ENCODE measurements at regions not wholly inside any gene's neighbourhood (a gene's known extent, or its start where the extent isn't known, plus 50 kb on each side); places are given as distances from the start of the nearest gene placed in this dataset.

DNA sequence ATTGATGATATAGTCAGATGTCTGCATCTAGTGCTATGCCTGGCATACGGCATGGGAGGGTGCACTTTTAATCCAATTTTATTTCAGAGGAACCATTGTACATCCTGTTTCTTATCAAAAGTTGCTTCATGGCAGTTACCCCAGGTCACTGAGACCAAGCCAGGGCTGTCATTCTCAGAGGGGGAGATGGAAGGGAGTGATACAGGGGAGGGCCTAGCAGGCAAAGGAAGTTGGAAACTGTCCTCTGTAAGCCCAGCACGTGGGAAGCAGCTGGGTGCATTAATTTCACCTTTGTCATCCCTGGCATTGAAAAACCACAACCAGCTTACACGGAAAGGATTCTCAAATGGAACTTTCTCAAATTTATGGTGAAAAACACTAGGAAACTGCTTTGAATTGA, 458.7 kb upstream of the ADAMTS5 start:
- TF ChIP-seq CREB1 (IDR thresholded peaks at IDR 0.05; ENCODE audit: low read depth), result no peak
- TF ChIP-seq, protein P1, sequence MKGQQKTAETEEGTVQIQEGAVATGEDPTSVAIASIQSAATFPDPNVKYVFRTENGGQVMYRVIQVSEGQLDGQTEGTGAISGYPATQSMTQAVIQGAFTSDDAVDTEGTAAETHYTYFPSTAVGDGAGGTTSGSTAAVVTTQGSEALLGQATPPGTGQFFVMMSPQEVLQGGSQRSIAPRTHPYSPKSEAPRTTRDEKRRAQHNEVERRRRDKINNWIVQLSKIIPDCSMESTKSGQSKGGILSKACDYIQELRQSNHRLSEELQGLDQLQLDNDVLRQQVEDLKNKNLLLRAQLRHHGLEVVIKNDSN (IDR thresholded peaks at IDR 0.05), result no peak
- no peak for TF ChIP-seq TEAD4 (IDR thresholded peaks at IDR 0.05)
- TF ChIP-seq ZBTB7A (IDR thresholded peaks at IDR 0.05; ENCODE audit: low read depth), result no peak
- TF ChIP-seq, protein P2, sequence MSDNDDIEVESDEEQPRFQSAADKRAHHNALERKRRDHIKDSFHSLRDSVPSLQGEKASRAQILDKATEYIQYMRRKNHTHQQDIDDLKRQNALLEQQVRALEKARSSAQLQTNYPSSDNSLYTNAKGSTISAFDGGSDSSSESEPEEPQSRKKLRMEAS (IDR thresholded peaks at IDR 0.05), result no peak
- TF ChIP-seq TAF1 (IDR thresholded peaks at IDR 0.05; ENCODE audit: low read depth), result no peak
- TF ChIP-seq RAD21 (IDR thresholded peaks at IDR 0.05; ENCODE audit: low read depth), result no peak
- no peak for TF ChIP-seq EGR1 (IDR thresholded peaks at IDR 0.05)
- TF ChIP-seq, protein P3, sequence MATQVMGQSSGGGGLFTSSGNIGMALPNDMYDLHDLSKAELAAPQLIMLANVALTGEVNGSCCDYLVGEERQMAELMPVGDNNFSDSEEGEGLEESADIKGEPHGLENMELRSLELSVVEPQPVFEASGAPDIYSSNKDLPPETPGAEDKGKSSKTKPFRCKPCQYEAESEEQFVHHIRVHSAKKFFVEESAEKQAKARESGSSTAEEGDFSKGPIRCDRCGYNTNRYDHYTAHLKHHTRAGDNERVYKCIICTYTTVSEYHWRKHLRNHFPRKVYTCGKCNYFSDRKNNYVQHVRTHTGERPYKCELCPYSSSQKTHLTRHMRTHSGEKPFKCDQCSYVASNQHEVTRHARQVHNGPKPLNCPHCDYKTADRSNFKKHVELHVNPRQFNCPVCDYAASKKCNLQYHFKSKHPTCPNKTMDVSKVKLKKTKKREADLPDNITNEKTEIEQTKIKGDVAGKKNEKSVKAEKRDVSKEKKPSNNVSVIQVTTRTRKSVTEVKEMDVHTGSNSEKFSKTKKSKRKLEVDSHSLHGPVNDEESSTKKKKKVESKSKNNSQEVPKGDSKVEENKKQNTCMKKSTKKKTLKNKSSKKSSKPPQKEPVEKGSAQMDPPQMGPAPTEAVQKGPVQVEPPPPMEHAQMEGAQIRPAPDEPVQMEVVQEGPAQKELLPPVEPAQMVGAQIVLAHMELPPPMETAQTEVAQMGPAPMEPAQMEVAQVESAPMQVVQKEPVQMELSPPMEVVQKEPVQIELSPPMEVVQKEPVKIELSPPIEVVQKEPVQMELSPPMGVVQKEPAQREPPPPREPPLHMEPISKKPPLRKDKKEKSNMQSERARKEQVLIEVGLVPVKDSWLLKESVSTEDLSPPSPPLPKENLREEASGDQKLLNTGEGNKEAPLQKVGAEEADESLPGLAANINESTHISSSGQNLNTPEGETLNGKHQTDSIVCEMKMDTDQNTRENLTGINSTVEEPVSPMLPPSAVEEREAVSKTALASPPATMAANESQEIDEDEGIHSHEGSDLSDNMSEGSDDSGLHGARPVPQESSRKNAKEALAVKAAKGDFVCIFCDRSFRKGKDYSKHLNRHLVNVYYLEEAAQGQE (IDR thresholded peaks at IDR 0.05; ENCODE audit: low read depth), result no peak
- no peak for TF ChIP-seq FOXM1 (IDR thresholded peaks at IDR 0.05; ENCODE audit: borderline replicate concordance, low read depth)
- TF ChIP-seq NFIC (IDR thresholded peaks at IDR 0.05), result no peak

- TF ChIP-seq EGR1 (IDR thresholded peaks at IDR 0.05) (no peak), TCF12 (IDR thresholded peaks at IDR 0.05; ENCODE audit: low read depth) (no peak), EP300 (IDR thresholded peaks at IDR 0.05; ENCODE audit: borderline replicate concordance) (no peak), ZBTB7A (IDR thresholded peaks at IDR 0.05; ENCODE audit: low read depth) (no peak), CREB1 (IDR thresholded peaks at IDR 0.05; ENCODE audit: low read depth) (no peak), TAF1 (IDR thresholded peaks at IDR 0.05; ENCODE audit: low read depth) (no peak), FOXM1 (IDR thresholded peaks at IDR 0.05; ENCODE audit: borderline replicate concordance, low read depth) (no peak), RAD21 (IDR thresholded peaks at IDR 0.05; ENCODE audit: low read depth) (no peak), CEBPB (IDR thresholded peaks at IDR 0.05) (no peak), NFIC (IDR thresholded peaks at IDR 0.05) (no peak), YY1 (IDR thresholded peaks at IDR 0.05; ENCODE audit: low read depth) (no peak)
- TF ChIP-seq, protein P3 (IDR thresholded peaks at IDR 0.05; ENCODE audit: low read depth), result no peak
- TF ChIP-seq, protein P1 (IDR thresholded peaks at IDR 0.05), result no peak
- TF ChIP-seq, protein P2 (IDR thresholded peaks at IDR 0.05), result no peak
Observed at GRCh38 chr21:27425172-27425571, 458.3 kb upstream of the ADAMTS5 start.

- no peak for TF ChIP-seq NFIC (IDR thresholded peaks at IDR 0.05)
- TF ChIP-seq CREB1 (IDR thresholded peaks at IDR 0.05; ENCODE audit: low read depth), result no peak
- TF ChIP-seq EP300 (IDR thresholded peaks at IDR 0.05; ENCODE audit: borderline replicate concordance), result no peak
- TF ChIP-seq, protein P3 (IDR thresholded peaks at IDR 0.05; ENCODE audit: low read depth), result no peak
- TF ChIP-seq EGR1 (IDR thresholded peaks at IDR 0.05), result no peak
- TF ChIP-seq, protein P1 (IDR thresholded peaks at IDR 0.05), result no peak
- no peak for TF ChIP-seq TCF12 (IDR thresholded peaks at IDR 0.05; ENCODE audit: low read depth)
- TF ChIP-seq ZBTB7A (IDR thresholded peaks at IDR 0.05; ENCODE audit: low read depth), result no peak
- no peak for TF ChIP-seq YY1 (IDR thresholded peaks at IDR 0.05; ENCODE audit: low read depth)
- TF ChIP-seq CEBPB (IDR thresholded peaks at IDR 0.05), result no peak
Observed at GRCh38 chr21:27424601-27425000, 457.7 kb upstream of the ADAMTS5 start.

DNA sequence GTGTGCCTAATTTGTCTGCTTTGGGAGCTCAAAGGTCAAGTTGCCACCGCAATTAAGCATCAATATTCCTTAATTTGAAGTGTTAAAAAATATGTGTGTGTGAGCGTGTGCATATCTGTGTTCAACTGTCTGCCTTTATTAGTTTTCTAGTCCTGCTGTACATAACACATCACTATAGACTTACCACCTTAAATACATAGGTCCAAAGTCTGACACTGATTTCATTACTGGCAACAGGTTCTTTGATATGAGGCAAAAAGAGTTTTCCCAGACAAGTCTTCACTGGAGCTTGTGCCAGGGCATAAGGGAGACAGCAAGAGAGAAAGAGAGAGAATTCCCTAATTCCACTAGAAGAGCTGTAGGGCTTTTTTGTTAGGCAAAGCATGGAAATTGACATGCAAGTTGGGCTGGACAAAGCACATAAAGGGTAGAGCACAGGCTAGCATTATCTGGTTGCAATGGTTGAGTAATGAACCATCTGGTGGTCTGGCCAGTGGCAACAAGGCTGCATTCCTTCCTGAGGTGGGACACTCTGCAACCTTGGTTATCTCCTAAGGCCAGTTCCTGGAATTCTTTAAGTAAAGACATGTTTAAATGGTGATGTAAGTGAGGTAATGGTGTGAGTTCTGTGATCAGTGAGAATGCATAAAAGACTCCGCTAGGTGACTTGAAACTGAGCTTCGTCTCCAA, 457.2 kb upstream of the ADAMTS5 start:
- TF ChIP-seq, protein P3 (IDR thresholded peaks at IDR 0.05; ENCODE audit: low read depth), result no peak
- TF ChIP-seq TCF12 (IDR thresholded peaks at IDR 0.05; ENCODE audit: low read depth) (no peak), TEAD4 (IDR thresholded peaks at IDR 0.05) (no peak), RAD21 (IDR thresholded peaks at IDR 0.05; ENCODE audit: low read depth) (no peak), FOXM1 (IDR thresholded peaks at IDR 0.05; ENCODE audit: borderline replicate concordance, low read depth) (no peak), CREB1 (IDR thresholded peaks at IDR 0.05; ENCODE audit: low read depth) (no peak), TAF1 (IDR thresholded peaks at IDR 0.05; ENCODE audit: low read depth) (no peak), EGR1 (IDR thresholded peaks at IDR 0.05) (no peak), CEBPB (IDR thresholded peaks at IDR 0.05) (no peak), EP300 (IDR thresholded peaks at IDR 0.05; ENCODE audit: borderline replicate concordance) (no peak), NFIC (IDR thresholded peaks at IDR 0.05) (no peak), ZBTB7A (IDR thresholded peaks at IDR 0.05; ENCODE audit: low read depth) (no peak), YY1 (IDR thresholded peaks at IDR 0.05; ENCODE audit: low read depth) (no peak)
- TF ChIP-seq, protein P1 (IDR thresholded peaks at IDR 0.05), result no peak
- TF ChIP-seq, protein P2 (IDR thresholded peaks at IDR 0.05), result no peak

All from Ishikawa (cell line).